WTC11 (cell line): ENCODE measurements at regions not wholly inside any gene's neighbourhood (a gene's known extent, or its start where the extent isn't known, plus 50 kb on each side); places are given as distances from the start of the nearest gene placed in this dataset.

Experiments
- ATAC-seq: fragments of 200-7000 bp; cut with Tn5 transposase; 2 replicates; pipeline ENCODE4 v1.10.0; 2021; ENCODE audit warnings: mild to moderate bottlenecking, moderate library complexity
- CTCF ChIA-PET: fragments of 300-600 bp; sonication (Branson Sonifier 250); formaldehyde crosslinking; loops from one replicate; lab custom pipeline; 2021; ENCODE audit warnings: antibody characterized with exemption; lab: Charles Lee
- POLR2A ChIA-PET: fragments of 350-600 bp; sonication (Branson Sonifier 250); formaldehyde crosslinking; loops from one replicate; lab custom pipeline; 2021; ENCODE audit warnings: antibody characterized with exemption; lab: Charles Lee
- DNase-seq: peaks from one replicate; pipeline ENCODE4 v3.0.0; 2021; ENCODE audit warnings: low spot score
- H3K27ac Mint-ChIP-seq: 2 replicates; pipeline ENCODE4 v1.8.0; 2021; ENCODE audit warnings: mixed read lengths
- H3K27me3 Mint-ChIP-seq: 2 replicates; pipeline ENCODE4 v1.8.0; 2021; ENCODE audit warnings: low read depth, mild to moderate bottlenecking, moderate library complexity, mixed read lengths
- H3K36me3 Mint-ChIP-seq: 2 replicates; pipeline ENCODE4 v1.8.0; 2021; ENCODE audit warnings: mixed read lengths
- H3K4me1 Mint-ChIP-seq: 2 replicates; pipeline ENCODE4 v1.8.0; 2022; ENCODE audit warnings: mixed read lengths
- H3K4me3 Mint-ChIP-seq: 2 replicates; pipeline ENCODE4 v1.8.0; 2021; ENCODE audit warnings: mild to moderate bottlenecking, moderate library complexity, mixed read lengths
- H3K9me3 Mint-ChIP-seq: 2 replicates; pipeline ENCODE4 v1.8.0; 2021; ENCODE audit warnings: mixed read lengths
- CREB1 ChIP-seq: sonication (generic); formaldehyde crosslinking; IDR thresholded peaks from 2 replicates; pipeline ENCODE4 v1.8.0; 2023; ENCODE audit warnings: mild to moderate bottlenecking, missing genetic modification reagents
- CREM ChIP-seq: sonication (generic); formaldehyde crosslinking; IDR thresholded peaks from 2 replicates; pipeline ENCODE4 v1.8.1; 2022; ENCODE audit warnings: mild to moderate bottlenecking, missing genetic modification reagents, moderate library complexity
- CTCF ChIP-seq: fragments of 200-600 bp; IDR thresholded peaks from 2 replicates; pipeline ENCODE4 v1.8.0; 2022; ENCODE audit warnings: antibody characterized with exemption
- ELF4 ChIP-seq: sonication (generic); formaldehyde crosslinking; IDR thresholded peaks from 2 replicates; pipeline ENCODE4 v1.8.1; 2022; ENCODE audit warnings: low read depth, mild to moderate bottlenecking, moderate library complexity, missing genetic modification reagents
- EMX1 ChIP-seq: fragments of 250-450 bp; sonication (Bioruptor Pico); IDR thresholded peaks from 2 replicates; pipeline ENCODE4 v1.8.0; 2021; ENCODE audit warnings: mild to moderate bottlenecking
- ERG ChIP-seq: fragments of 250-450 bp; sonication (Bioruptor Pico); IDR thresholded peaks from 2 replicates; pipeline ENCODE4 v1.8.0; 2021; ENCODE audit warnings: mild to moderate bottlenecking
- ETV6 ChIP-seq: sonication (generic); formaldehyde crosslinking; IDR thresholded peaks from 2 replicates; pipeline ENCODE4 v1.8.1; 2022; ENCODE audit warnings: mild to moderate bottlenecking, missing genetic modification reagents
- GTF2I ChIP-seq: fragments of 250-450 bp; sonication (Bioruptor Pico); conservative IDR thresholded peaks from 2 replicates; pipeline ENCODE4 v1.4.0; 2021; ENCODE audit warnings: mild to moderate bottlenecking
- JAZF1 ChIP-seq: fragments of 250-450 bp; sonication (Bioruptor Pico); IDR thresholded peaks from 2 replicates; pipeline ENCODE4 v1.9.0; 2021; ENCODE audit warnings: moderate library complexity, mild to moderate bottlenecking, inconsistent platforms
- NFATC4 ChIP-seq: fragments of 250-450 bp; sonication (Bioruptor Pico); IDR thresholded peaks from 2 replicates; pipeline ENCODE4 v1.9.0; 2021; ENCODE audit warnings: mild to moderate bottlenecking
- NFE2L1 ChIP-seq: sonication (generic); formaldehyde crosslinking; IDR thresholded peaks from 2 replicates; pipeline ENCODE4 v1.8.1; 2023; ENCODE audit warnings: missing genetic modification reagents
- NR2C2 ChIP-seq: sonication (generic); formaldehyde crosslinking; IDR thresholded peaks from 2 replicates; pipeline ENCODE4 v1.8.0; 2022; ENCODE audit warnings: mild to moderate bottlenecking, missing genetic modification reagents
- RORB ChIP-seq: fragments of 250-450 bp; sonication (Bioruptor Pico); IDR thresholded peaks from 2 replicates; pipeline ENCODE4 v1.9.0; 2021; ENCODE audit warnings: mild to moderate bottlenecking
- SMAD3 ChIP-seq: sonication (generic); formaldehyde crosslinking; IDR thresholded peaks from 2 replicates; pipeline ENCODE4 v1.8.0; 2022; ENCODE audit warnings: missing genetic modification reagents, mild to moderate bottlenecking, borderline replicate concordance
- STAT6 ChIP-seq: sonication (generic); formaldehyde crosslinking; conservative IDR thresholded peaks from 2 replicates; pipeline ENCODE4 v1.8.1; 2023; ENCODE audit warnings: mild to moderate bottlenecking, low read depth, missing genetic modification reagents, moderate library complexity
- TCF7 ChIP-seq: sonication (generic); formaldehyde crosslinking; IDR thresholded peaks from 2 replicates; pipeline ENCODE4 v1.8.0; 2022; ENCODE audit warnings: mild to moderate bottlenecking, low read depth, missing genetic modification reagents, moderate library complexity
- TEAD1 ChIP-seq: sonication (generic); formaldehyde crosslinking; IDR thresholded peaks from 2 replicates; pipeline ENCODE4 v1.8.0; 2022; ENCODE audit warnings: mild to moderate bottlenecking, missing genetic modification reagents
- TEAD4 ChIP-seq: sonication (generic); formaldehyde crosslinking; IDR thresholded peaks from 2 replicates; pipeline ENCODE4 v1.8.0; 2022; ENCODE audit warnings: mild to moderate bottlenecking, missing genetic modification reagents
- USF2 ChIP-seq: sonication (generic); formaldehyde crosslinking; IDR thresholded peaks from 2 replicates; pipeline ENCODE4 v1.8.1; 2023; ENCODE audit warnings: mild to moderate bottlenecking, missing genetic modification reagents, moderate library complexity
- ZBTB21 ChIP-seq: sonication (generic); formaldehyde crosslinking; IDR thresholded peaks from 2 replicates; pipeline ENCODE4 v1.8.1; 2023; ENCODE audit warnings: mild to moderate bottlenecking, missing genetic modification reagents, borderline replicate concordance
- ZNF219 ChIP-seq: sonication (generic); formaldehyde crosslinking; IDR thresholded peaks from 2 replicates; pipeline ENCODE4 v1.8.0; 2023; ENCODE audit warnings: missing genetic modification reagents, mild to moderate bottlenecking, borderline replicate concordance
- ZNF423 ChIP-seq: fragments of 250-450 bp; sonication (Bioruptor Pico); IDR thresholded peaks from 2 replicates; pipeline ENCODE4 v2.1.2; 2022; ENCODE audit warnings: mild to moderate bottlenecking, moderate library complexity
- ZNF512 ChIP-seq: sonication (generic); formaldehyde crosslinking; IDR thresholded peaks from 2 replicates; pipeline ENCODE4 v1.8.1; 2022; ENCODE audit warnings: missing genetic modification reagents, borderline replicate concordance
- ZSCAN18 ChIP-seq: fragments of 250-450 bp; sonication (Bioruptor Pico); IDR thresholded peaks from 2 replicates; pipeline ENCODE4 v2.1.2; 2022; ENCODE audit warnings: mild to moderate bottlenecking, moderate library complexity
- TF ChIP-seq, protein P1 (sequence below): sonication (generic); formaldehyde crosslinking; conservative IDR thresholded peaks from 2 replicates; pipeline ENCODE4 v1.8.1; 2022; ENCODE audit warnings: mild to moderate bottlenecking, missing genetic modification reagents
- TF ChIP-seq, protein P2 (sequence below): sonication (generic); formaldehyde crosslinking; IDR thresholded peaks from 2 replicates; pipeline ENCODE4 v1.8.1; 2023; ENCODE audit warnings: mild to moderate bottlenecking, moderate library complexity, missing genetic modification reagents

GRCh38 chr2:58497168-58497567, 256.0 kb upstream of the FANCL start:
- Mint-ChIP-seq H3K4me3 (peak overlapping the region; percentile 29), H3K4me1 (peaks cover 74% of the 10 kb centered on the region)
- ATAC-seq, result peak; percentile 98

DNA sequence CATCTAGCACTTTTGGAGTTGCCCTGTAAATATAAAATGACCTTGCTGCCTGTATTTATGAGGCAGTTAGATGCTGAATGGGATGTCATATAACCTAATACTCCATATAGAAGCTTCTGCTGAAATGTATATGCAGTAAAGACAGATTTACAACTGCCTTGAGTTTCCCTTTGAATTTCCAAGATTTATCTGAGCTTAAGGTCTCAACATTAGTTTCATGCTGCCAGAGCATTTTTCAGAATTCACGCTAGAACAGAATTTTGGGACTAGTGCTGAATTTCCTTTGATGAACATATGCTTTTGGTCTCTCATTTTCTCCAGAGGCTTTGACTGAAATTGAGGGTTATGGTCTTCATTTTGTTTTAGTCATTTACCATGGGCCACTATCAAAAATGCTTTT, 254.7 kb upstream of the FANCL start:
- Mint-ChIP-seq H3K4me3 (no peak overlapping the region), H3K27ac (no peak overlapping the region), H3K9me3 (peaks cover 5% of the 10 kb centered on the region), H3K36me3 (no peaks in the 10 kb centered on the region), H3K27me3 (no peaks in the 10 kb centered on the region), H3K4me1 (peaks cover 60% of the 10 kb centered on the region)
- ChIA-PET POLR2A (no interaction called here), CTCF (interaction anchor here (0.7 to 1.0 kb wide), 2 partner anchors 46 to 76 kb away, joined by 3 read pairs; no protein-coding TSS in a partner anchor)
- DNase-seq (no peak), ATAC-seq (no peak)
- TF ChIP-seq, protein P1, sequence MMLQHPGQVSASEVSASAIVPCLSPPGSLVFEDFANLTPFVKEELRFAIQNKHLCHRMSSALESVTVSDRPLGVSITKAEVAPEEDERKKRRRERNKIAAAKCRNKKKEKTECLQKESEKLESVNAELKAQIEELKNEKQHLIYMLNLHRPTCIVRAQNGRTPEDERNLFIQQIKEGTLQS (CRISPR knock-in tag), result no peak
- TF ChIP-seq JAZF1 (CRISPR knock-in tag) (no peak), ZNF219 (CRISPR knock-in tag) (no peak), NR2C2 (CRISPR knock-in tag) (no peak), ZNF512 (CRISPR knock-in tag) (no peak), TEAD4 (CRISPR knock-in tag) (no peak), RORB (CRISPR knock-in tag) (no peak), CTCF (no peak), ZBTB21 (CRISPR knock-in tag) (no peak), STAT6 (CRISPR knock-in tag) (no peak), ZSCAN18 (no peak), NFE2L1 (no peak), ZNF423 (CRISPR knock-in tag) (no peak), SMAD3 (CRISPR knock-in tag) (no peak)
- TF ChIP-seq, protein P2, sequence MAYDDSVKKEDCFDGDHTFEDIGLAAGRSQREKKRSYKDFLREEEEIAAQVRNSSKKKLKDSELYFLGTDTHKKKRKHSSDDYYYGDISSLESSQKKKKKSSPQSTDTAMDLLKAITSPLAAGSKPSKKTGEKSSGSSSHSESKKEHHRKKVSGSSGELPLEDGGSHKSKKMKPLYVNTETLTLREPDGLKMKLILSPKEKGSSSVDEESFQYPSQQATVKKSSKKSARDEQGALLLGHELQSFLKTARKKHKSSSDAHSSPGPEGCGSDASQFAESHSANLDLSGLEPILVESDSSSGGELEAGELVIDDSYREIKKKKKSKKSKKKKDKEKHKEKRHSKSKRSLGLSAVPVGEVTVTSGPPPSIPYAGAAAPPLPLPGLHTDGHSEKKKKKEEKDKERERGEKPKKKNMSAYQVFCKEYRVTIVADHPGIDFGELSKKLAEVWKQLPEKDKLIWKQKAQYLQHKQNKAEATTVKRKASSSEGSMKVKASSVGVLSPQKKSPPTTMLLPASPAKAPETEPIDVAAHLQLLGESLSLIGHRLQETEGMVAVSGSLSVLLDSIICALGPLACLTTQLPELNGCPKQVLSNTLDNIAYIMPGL (CRISPR knock-in tag), result no peak

More at GRCh38 chr2:58497168-58497567, 256.0 kb upstream of the FANCL start:
- Mint-ChIP-seq H3K27me3 (no peaks in the 10 kb centered on the region; the same call in 1 of the 2 replicates), H3K9me3 (no peaks in the 10 kb centered on the region), H3K27ac (peak overlapping the region; percentile 98), H3K36me3 (no peaks in the 10 kb centered on the region)
- no peak for DNase-seq
- POLR2A ChIA-PET, result no interaction called here
- CTCF ChIA-PET, result no interaction called here
- TF ChIP-seq ERG (CRISPR knock-in tag), result no peak
- no peak for TF ChIP-seq EMX1
- TF ChIP-seq GTF2I (CRISPR knock-in tag), result no peak
- peak; percentile 55; the same call in 1 of the 2 replicates for TF ChIP-seq USF2 (CRISPR knock-in tag)
- peak; percentile 59; the same call in 1 of the 2 replicates for TF ChIP-seq ETV6
- TF ChIP-seq ELF4 (CRISPR knock-in tag), result no peak
- TF ChIP-seq NFATC4 (CRISPR knock-in tag), result no peak
- TF ChIP-seq ZBTB21 (CRISPR knock-in tag), result peak; percentile 67; the same call in 1 of the 2 replicates
- peak; percentile 82; the same call in 1 of the 2 replicates for TF ChIP-seq TEAD1
- TF ChIP-seq ZNF423 (CRISPR knock-in tag), result peak; percentile 4; the same call in 1 of the 2 replicates
- TF ChIP-seq TCF7 (CRISPR knock-in tag), result no peak
- TF ChIP-seq CREB1, result no peak
- TF ChIP-seq CREM (CRISPR knock-in tag), result no peak
